ENCODE measurements at regions not wholly inside any gene's neighbourhood (a gene's known extent, or its start where the extent isn't known, plus 50 kb on each side); places are given as distances from the start of the nearest gene placed in this dataset.

GRCh38 chr17:13398091-13398490, 203.6 kb downstream of the HS3ST3A1 start:
- H3K27me3 Mint-ChIP-seq, result peaks cover 0 to 7% (median 6%) of the 10 kb centered on the region in 3 donors
- DNase-seq, result no peak
- no peaks in the 10 kb centered on the region for H3K4me1 Mint-ChIP-seq
- ATAC-seq (ENCODE audit: low read depth in 2 of 2), result no peak
- H3K4me3 Mint-ChIP-seq, result no peak overlapping the region
- peaks cover 0 to 7% (median 2%) of the 10 kb centered on the region in 7 donors for H3K9me3 Mint-ChIP-seq
- no peak overlapping the region for H3K27ac Mint-ChIP-seq
- H3K36me3 Mint-ChIP-seq, result no peaks in the 10 kb centered on the region

GRCh38 chr17:13395862-13396261, 205.9 kb downstream of the HS3ST3A1 start:
- no peak overlapping the region for H3K27ac Mint-ChIP-seq
- H3K9me3 Mint-ChIP-seq, result peaks cover 0 to 3% (median 0%) of the 10 kb centered on the region in 7 donors
- no peaks in the 10 kb centered on the region for H3K36me3 Mint-ChIP-seq
- no peaks in the 10 kb centered on the region for H3K4me1 Mint-ChIP-seq
- H3K4me3 Mint-ChIP-seq, result no peak overlapping the region
- H3K27me3 Mint-ChIP-seq, result peaks cover 0 to 11% (median 6%) of the 10 kb centered on the region in 3 donors
- DNase-seq (no peak), ATAC-seq (ENCODE audit: low read depth in 2 of 2) (no peak)

GRCh38 chr17:13395346-13395745, 206.4 kb downstream of the HS3ST3A1 start:
- Mint-ChIP-seq H3K4me1 (no peaks in the 10 kb centered on the region), H3K4me3 (no peak overlapping the region), H3K27ac (no peak overlapping the region), H3K36me3 (no peaks in the 10 kb centered on the region), H3K9me3 (no peaks in the 10 kb centered on the region), H3K27me3 (peaks cover 0 to 11% (median 2%) of the 10 kb centered on the region in 3 donors)
- no peak for ATAC-seq (ENCODE audit: low read depth in 2 of 2)
- no peak for DNase-seq

GRCh38 chr17:13393841-13394710, 207.7 kb downstream of the HS3ST3A1 start:
- Mint-ChIP-seq H3K27me3 (peaks cover 0 to 11% (median 0%) of the 10 kb centered on the region in 3 donors), H3K36me3 (no peaks in the 10 kb centered on the region), H3K27ac (no peak overlapping the region), H3K4me1 (no peaks in the 10 kb centered on the region), H3K4me3 (no peak overlapping the region), H3K9me3 (no peaks in the 10 kb centered on the region)
- no peak for ATAC-seq (ENCODE audit: low read depth in 2 of 2)
- DNase-seq, result no peak

GRCh38 chr17:13387952-13388351, 213.8 kb downstream of the HS3ST3A1 start:
- peaks cover 0 to 1% (median 0%) of the 10 kb centered on the region in 3 donors for H3K4me1 Mint-ChIP-seq
- peaks cover 0 to 8% (median 0%) of the 10 kb centered on the region in 3 donors for H3K27me3 Mint-ChIP-seq
- DNase-seq (no peak), ATAC-seq (ENCODE audit: low read depth in 2 of 2) (no peak)
- no peaks in the 10 kb centered on the region for H3K9me3 Mint-ChIP-seq
- H3K36me3 Mint-ChIP-seq, result no peaks in the 10 kb centered on the region
- H3K4me3 Mint-ChIP-seq, result no peak overlapping the region
- no peak overlapping the region for H3K27ac Mint-ChIP-seq

GRCh38 chr17:13387236-13387635, 214.5 kb downstream of the HS3ST3A1 start:
- no peak for DNase-seq
- Mint-ChIP-seq H3K4me1 (peaks cover 0 to 1% (median 0%) of the 10 kb centered on the region in 3 donors), H3K9me3 (no peaks in the 10 kb centered on the region), H3K4me3 (no peak overlapping the region), H3K36me3 (no peaks in the 10 kb centered on the region), H3K27me3 (peaks cover 0 to 8% (median 0%) of the 10 kb centered on the region in 3 donors), H3K27ac (no peak overlapping the region)
- ATAC-seq (ENCODE audit: low read depth in 2 of 2), result no peak

- ATAC-seq (ENCODE audit: low read depth in 2 of 2), result no peak
- H3K36me3 Mint-ChIP-seq, result no peaks in the 10 kb centered on the region
Observed at GRCh38 chr17:13385481-13385911, 216.2 kb downstream of the HS3ST3A1 start.

GRCh38 chr17:13384626-13385025, 217.1 kb downstream of the HS3ST3A1 start:
- no peak for ATAC-seq (ENCODE audit: low read depth in 2 of 2)
- DNase-seq, result no peak
- Mint-ChIP-seq H3K9me3 (no peaks in the 10 kb centered on the region), H3K36me3 (no peaks in the 10 kb centered on the region), H3K27ac (no peak overlapping the region), H3K4me3 (no peak overlapping the region), H3K27me3 (peaks cover 0 to 3% (median 0%) of the 10 kb centered on the region in 3 donors), H3K4me1 (peaks cover 0 to 3% (median 0%) of the 10 kb centered on the region in 3 donors)

More at GRCh38 chr17:13385481-13385911, 216.2 kb downstream of the HS3ST3A1 start:
- no peak overlapping the region for H3K4me3 Mint-ChIP-seq
- no peak overlapping the region for H3K27ac Mint-ChIP-seq
- H3K4me1 Mint-ChIP-seq, result peaks cover 0 to 1% (median 0%) of the 10 kb centered on the region in 3 donors
- H3K27me3 Mint-ChIP-seq, result peaks cover 0 to 3% (median 0%) of the 10 kb centered on the region in 3 donors
- H3K9me3 Mint-ChIP-seq, result no peaks in the 10 kb centered on the region
- no peak for DNase-seq

- Mint-ChIP-seq H3K9me3 (peaks cover 0 to 5% (median 0%) of the 10 kb centered on the region in 7 donors), H3K4me1 (peaks cover 0 to 1% (median 0%) of the 10 kb centered on the region in 3 donors), H3K27me3 (no peaks in the 10 kb centered on the region), H3K4me3 (no peak overlapping the region), H3K27ac (no peak overlapping the region), H3K36me3 (no peaks in the 10 kb centered on the region)
- ATAC-seq (ENCODE audit: low read depth in 2 of 2) (no peak), DNase-seq (no peak)
Observed at GRCh38 chr17:13378361-13378760, 223.4 kb downstream of the HS3ST3A1 start.

GRCh38 chr17:13374203-13375143, 227.3 kb downstream of the HS3ST3A1 start:
- no peak for ATAC-seq (ENCODE audit: low read depth in 2 of 2)
- Mint-ChIP-seq H3K4me3 (no peak overlapping the region), H3K4me1 (no peaks in the 10 kb centered on the region), H3K27ac (no peak overlapping the region), H3K9me3 (peaks cover 0 to 5% (median 0%) of the 10 kb centered on the region in 7 donors), H3K27me3 (no peaks in the 10 kb centered on the region), H3K36me3 (no peaks in the 10 kb centered on the region)
- no peak for DNase-seq

GRCh38 chr17:13372432-13372831, 229.3 kb downstream of the HS3ST3A1 start:
- ATAC-seq (ENCODE audit: low read depth in 2 of 2), result no peak
- H3K9me3 Mint-ChIP-seq, result no peaks in the 10 kb centered on the region
- no peak overlapping the region for H3K4me3 Mint-ChIP-seq
- DNase-seq, result no peak
- no peaks in the 10 kb centered on the region for H3K36me3 Mint-ChIP-seq
- H3K27me3 Mint-ChIP-seq, result no peaks in the 10 kb centered on the region
- H3K4me1 Mint-ChIP-seq, result no peaks in the 10 kb centered on the region
- H3K27ac Mint-ChIP-seq, result no peak overlapping the region

- H3K27ac Mint-ChIP-seq, result no peak overlapping the region
- no peak overlapping the region for H3K4me3 Mint-ChIP-seq
- no peaks in the 10 kb centered on the region for H3K4me1 Mint-ChIP-seq
- peaks cover 0 to 2% (median 0%) of the 10 kb centered on the region in 3 donors for H3K27me3 Mint-ChIP-seq
- H3K36me3 Mint-ChIP-seq, result no peaks in the 10 kb centered on the region
- no peaks in the 10 kb centered on the region for H3K9me3 Mint-ChIP-seq
- ATAC-seq (ENCODE audit: low read depth in 2 of 2), result no peak
- no peak for DNase-seq
Observed at GRCh38 chr17:13367154-13367553, 234.6 kb downstream of the HS3ST3A1 start.

GRCh38 chr17:13365331-13365730, 236.4 kb downstream of the HS3ST3A1 start:
- ATAC-seq (ENCODE audit: low read depth in 2 of 2), result no peak

More at GRCh38 chr17:13365331-13365730, 236.4 kb downstream of the HS3ST3A1 start:
- Mint-ChIP-seq H3K36me3 (no peaks in the 10 kb centered on the region), H3K27ac (no peak overlapping the region), H3K4me1 (no peaks in the 10 kb centered on the region), H3K4me3 (no peak overlapping the region), H3K9me3 (no peaks in the 10 kb centered on the region), H3K27me3 (peaks cover 0 to 4% (median 0%) of the 10 kb centered on the region in 3 donors)
- no peak for DNase-seq

Data from naive B cell (primary cell).